T-helper 1 cell (primary cell): ENCODE measurements at regions not wholly inside any gene's neighbourhood (a gene's known extent, or its start where the extent isn't known, plus 50 kb on each side); places are given as distances from the start of the nearest gene placed in this dataset.
"Not testable (repeated sequence)": the region's sequence is repeated elsewhere in the genome, so short reads cannot be mapped to it uniquely, and the experiment has no call there.

Experiments used
- DNase-seq, 5 donors: peaks; one replicate each; pipeline ENCODE4 v3.0.0-alpha.2; 2012 to 2020

GRCh38 chr13:58505262-58505920, 873.8 kb downstream of the PCDH17 start:
- not testable (repeated sequence) for DNase-seq

GRCh38 chr13:58528351-58528750, 896.8 kb downstream of the PCDH17 start:
- no peak for DNase-seq

- DNase-seq = no peak
Observed at GRCh38 chr13:58531614-58532013, 900.1 kb downstream of the PCDH17 start.

DNA sequence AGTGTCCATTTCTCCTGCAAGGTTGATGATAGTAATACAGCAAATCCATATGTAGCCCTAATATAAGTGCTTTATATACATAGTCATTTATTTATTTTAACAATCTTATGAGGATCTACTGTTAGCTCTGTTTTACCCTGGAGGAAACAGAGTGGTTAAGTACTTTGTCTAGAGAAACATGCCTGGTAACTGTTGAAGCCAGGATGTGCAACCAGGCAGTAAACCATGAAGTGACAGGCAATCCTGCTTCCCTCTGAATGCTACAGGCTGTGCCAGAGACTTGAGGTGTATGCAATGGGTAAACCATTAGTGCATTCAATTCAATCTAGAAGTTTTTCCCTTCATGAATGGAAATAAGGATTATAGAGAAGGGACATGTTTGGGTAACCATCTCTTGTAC, 911.0 kb downstream of the PCDH17 start:
- no peak for DNase-seq

DNA sequence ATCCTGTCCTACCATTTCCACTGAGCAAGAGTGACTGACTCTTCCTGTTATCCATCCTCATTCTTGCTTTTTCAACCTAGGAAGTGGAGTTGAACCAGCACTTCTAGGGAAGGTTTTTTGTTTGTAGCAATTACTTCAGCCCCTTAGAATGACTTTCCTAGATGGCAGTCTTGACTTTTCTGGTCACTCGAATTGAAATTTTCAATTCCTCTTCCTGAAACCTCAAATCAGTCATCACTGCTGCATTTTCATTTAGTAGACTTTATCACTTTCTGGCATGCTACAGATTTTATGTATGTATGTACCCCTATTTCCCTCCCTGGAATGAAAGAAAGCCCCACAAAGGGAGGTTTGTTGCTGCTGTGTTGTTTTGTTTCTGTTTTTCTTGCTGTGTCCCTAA, 915.9 kb downstream of the PCDH17 start:
- DNase-seq = no peak

DNA sequence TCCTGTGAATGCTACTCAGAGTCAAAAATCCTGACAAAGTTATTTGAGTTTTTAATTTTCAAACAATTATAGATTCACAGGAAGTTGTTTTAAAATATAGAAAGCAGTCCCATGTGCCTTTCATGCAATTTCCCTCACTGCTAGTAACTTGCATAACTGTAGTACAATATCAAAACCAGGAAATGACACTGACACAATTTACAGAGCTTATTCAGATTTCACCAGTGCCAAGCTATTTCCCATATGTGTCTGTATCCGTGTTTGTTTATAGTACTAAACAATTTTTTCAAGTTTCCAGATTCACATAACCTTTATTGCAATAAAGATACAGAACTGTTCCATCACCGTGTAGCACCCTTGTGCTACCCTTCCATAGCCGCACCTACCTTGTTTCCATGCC, 934.6 kb downstream of the PCDH17 start:
- no peak for DNase-seq

DNA sequence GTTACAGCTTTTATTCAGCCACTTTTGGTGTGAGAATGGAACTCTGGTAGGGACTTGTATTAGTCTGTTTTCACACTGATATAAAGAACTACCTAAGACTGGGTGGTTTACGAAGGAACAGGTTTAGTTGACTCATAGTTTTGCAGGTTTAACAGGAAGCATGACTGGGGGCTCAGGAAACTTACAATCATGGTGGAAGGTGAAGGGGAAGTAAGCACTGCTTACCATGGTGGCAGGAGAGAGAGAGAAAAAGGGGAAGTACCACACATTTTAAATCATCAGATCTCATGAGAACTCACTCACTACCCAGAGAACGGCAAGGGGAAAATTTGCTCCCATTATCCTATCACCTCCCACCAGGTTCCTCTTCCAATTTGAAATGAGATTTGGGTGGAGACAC, 942.2 kb downstream of the PCDH17 start:
- no peak for DNase-seq

- DNase-seq = no peak
Observed at GRCh38 chr13:58574791-58575190, 943.2 kb downstream of the PCDH17 start.

DNA sequence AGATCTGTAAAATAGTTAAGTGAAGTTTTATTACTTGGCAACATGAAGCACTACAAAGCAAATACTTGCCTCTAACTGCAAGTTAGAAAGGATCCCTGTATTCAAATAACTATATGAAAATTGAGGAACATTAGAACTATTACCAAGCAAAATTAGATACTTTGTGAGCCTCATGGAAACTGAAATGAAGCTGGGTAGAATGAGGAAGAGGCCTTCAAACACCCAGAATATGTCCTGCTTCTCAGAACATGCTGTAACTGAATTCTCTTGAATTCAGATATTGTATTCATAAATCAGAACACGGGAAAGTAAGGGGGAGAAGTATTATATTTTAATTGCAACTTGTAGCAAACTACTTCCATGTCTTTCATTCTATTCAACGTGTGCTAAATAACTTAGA, 947.9 kb downstream of the PCDH17 start:
- DNase-seq = no peak

GRCh38 chr13:58583966-58584365, 952.4 kb downstream of the PCDH17 start:
- no peak for DNase-seq

DNA sequence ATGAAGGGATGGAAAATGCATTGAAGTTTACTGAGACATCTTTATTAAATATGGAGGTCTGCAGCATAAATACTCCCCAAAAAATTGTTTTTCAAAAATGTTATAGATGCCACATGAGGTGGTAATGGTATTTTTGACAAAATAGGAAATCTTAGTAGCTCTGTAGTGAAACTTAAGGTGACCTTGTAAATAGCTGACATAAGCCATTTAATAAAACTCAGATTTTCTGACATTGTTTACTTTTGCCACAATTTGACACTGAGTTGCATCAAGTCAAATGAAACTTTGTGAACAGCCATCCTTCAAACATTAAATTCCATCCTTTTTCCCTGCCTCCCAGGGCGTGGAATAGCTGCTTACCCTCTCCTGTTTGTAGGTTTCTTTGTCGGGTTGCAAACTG, 953.1 kb downstream of the PCDH17 start:
- DNase-seq = no peak

GRCh38 chr13:58587183-58587582, 955.6 kb downstream of the PCDH17 start:
- DNase-seq = no peak

DNA sequence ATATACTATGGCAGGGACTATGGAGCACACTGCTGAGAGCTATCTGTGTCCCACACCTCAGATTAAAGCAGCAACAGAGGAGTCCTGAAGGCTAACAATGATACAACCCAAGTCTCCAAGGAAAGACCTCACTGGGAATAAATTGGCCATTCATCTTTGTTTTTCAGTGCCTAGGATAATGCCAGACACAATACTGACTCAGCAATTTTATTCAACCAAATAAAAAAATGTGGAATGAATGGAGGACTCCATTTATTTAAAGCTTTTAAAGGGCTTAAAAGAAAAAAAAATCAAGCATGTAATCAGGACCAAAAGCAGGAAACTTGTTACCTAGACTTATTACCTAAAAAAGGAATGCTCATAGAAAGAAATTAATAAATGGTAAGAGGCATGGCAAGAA, 960.5 kb downstream of the PCDH17 start:
- no peak for DNase-seq

GRCh38 chr13:58592786-58593185, 961.2 kb downstream of the PCDH17 start:
- DNase-seq = no peak

GRCh38 chr13:58594747-58595600, 963.4 kb downstream of the PCDH17 start:
- no peak for DNase-seq

GRCh38 chr13:58597552-58597951, 966.0 kb downstream of the PCDH17 start:
- DNase-seq = no peak

DNA sequence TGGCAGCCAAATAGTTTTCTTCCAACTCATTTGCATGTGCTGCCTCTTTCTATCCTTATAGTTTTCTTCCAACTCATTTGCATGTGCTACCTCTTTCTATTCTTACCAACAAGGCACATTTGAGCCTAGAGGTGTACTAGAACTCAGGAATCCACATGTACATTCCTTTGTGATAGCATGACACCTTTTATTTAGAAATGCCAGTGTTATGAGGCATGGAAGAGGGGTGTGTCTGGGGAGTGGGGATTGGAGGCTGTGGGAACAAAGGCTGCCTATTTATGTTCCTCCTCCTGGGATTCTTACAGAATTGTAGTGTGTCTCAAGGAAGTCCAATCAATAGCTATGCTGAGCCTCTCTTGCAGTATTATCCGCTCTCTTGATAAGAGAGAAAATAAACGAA, 966.7 kb downstream of the PCDH17 start:
- DNase-seq = no peak

DNA sequence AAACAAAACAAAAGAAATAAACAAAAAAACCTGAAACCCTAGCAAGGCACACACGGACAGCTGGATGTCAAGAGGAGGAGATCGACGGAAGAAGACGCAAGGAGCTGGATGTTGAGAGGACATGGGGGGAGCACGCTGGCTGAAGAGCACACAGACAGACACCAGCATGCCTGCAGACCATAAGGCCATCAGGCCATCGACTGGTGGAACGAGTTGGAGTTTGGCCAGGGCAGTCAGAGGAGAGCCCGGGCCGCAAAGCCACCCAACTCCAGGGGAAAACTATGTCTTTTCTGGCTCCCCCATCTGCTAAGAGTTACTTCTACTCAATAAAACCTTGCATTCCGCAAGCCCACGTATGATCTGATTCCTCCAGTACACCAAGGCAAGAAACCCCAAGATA, 979.6 kb downstream of the PCDH17 start:
- no peak for DNase-seq

GRCh38 chr13:58617880-58618665, 986.5 kb downstream of the PCDH17 start:
- DNase-seq = no peak

GRCh38 chr13:58619396-58620113, 988.0 kb downstream of the PCDH17 start:
- DNase-seq = no peak

DNA sequence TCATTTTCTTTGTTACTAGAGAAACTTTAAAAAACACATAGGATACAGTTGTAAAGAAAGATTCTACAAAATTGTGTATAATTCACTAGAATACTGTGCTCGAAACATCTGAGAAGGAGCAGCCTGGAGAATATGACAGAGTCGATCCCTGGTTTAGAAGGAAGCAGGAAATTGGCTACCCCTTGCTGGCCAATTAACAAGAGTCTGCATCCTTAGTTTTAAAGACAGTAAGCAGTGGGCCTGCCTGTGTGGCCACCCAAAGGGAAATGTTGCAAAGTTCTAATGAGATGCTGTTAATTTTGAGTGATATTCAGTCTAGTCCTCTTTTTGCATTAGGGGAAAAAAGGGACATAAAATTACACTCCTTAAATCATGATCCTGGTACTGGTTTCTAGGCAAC, 988.6 kb downstream of the PCDH17 start:
- no peak for DNase-seq

- DNase-seq = no peak
Observed at GRCh38 chr13:58625703-58626389, 994.3 kb downstream of the PCDH17 start.
